ENCODE measurements at regions not wholly inside any gene's neighbourhood (a gene's known extent, or its start where the extent isn't known, plus 50 kb on each side); places are given as distances from the start of the nearest gene placed in this dataset.

DNA sequence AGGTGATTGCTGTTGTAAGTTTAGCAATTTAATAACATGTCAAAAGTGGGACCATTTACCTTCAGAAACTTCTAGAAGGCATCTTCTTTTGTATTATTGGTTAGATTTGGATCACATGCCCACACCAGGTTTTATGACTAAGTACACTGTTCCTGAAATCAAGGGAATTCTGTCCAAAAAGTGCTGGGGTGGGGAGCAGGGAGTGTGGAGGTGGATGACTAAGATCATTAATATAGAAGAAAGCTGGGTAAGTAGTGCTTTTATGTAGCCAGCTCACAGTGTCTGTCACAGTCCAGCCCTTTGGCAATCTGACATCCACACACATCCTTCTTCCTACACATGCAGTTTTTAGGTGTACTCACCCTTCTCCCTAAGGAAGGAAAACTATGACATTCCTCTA is 120.0 kb downstream of the TMCO5A start:
- TF ChIP-seq CTCF (IDR thresholded peaks at IDR 0.05) = no peak
- no peak for TF ChIP-seq POLR2A (IDR thresholded peaks at IDR 0.05)

Measured in breast epithelium (tissue), 3 donors.